DND-41 (cell line): ENCODE measurements at regions not wholly inside any gene's neighbourhood (a gene's known extent, or its start where the extent isn't known, plus 50 kb on each side); places are given as distances from the start of the nearest gene placed in this dataset.

Source experiments
- CTCF ChIP-seq: IDR thresholded peaks from 2 replicates; pipeline ENCODE4 v1.5.1; 2012; ENCODE audit warnings: borderline replicate concordance, low read length, moderate library complexity, mild to moderate bottlenecking; ENCODE audit not compliant: poor library complexity, severe bottlenecking; ENCODE audit errors: extremely low read depth
- EZH2 ChIP-seq: IDR thresholded peaks from 3 replicates; pipeline ENCODE4 v1.6.1; 2012; ENCODE audit warnings: borderline replicate concordance, low read depth, mild to moderate bottlenecking, moderate library complexity, low read length, inconsistent platforms; ENCODE audit not compliant: severe bottlenecking

GRCh38 chr5:60196385-60197113, 303.0 kb upstream of the PDE4D start:
- TF ChIP-seq CTCF, result no peak
- TF ChIP-seq EZH2, result no peak
